H1 (cell line): ENCODE measurements at regions not wholly inside any gene's neighbourhood (a gene's known extent, or its start where the extent isn't known, plus 50 kb on each side); places are given as distances from the start of the nearest gene placed in this dataset.

Experiments used
- CTCF ChIA-PET: fragments of 300-600 bp; sonication (Branson Sonifier 250); formaldehyde crosslinking; loops from one replicate; lab custom pipeline; 2021; ENCODE audit not compliant: partially characterized antibody; lab: Charles Lee
- POLR2A ChIA-PET: fragments of 300-600 bp; sonication (Branson Sonifier 250); formaldehyde crosslinking; loops from one replicate; lab custom pipeline; 2021; ENCODE audit warnings: inconsistent platforms; ENCODE audit not compliant: partially characterized antibody; lab: Charles Lee
- DNase-seq, 2 experiments: peaks; one replicate each; pipeline versions ENCODE4 v3.0.0 to v3.0.0-alpha.2; 2010 to 2022; ENCODE audit warnings: low spot score in 2 of 2, low read depth in 1 of 2, mixed read lengths in 1 of 2
- FAIRE-seq: peaks from 2 replicates; lab custom pipeline; 2011; peaks lifted over from hg19 to GRCh38; lab: Jason Lieb, UNC
- H2AFZ ChIP-seq: 2 replicates; pipeline ENCODE4 v1.8.1; 2012; ENCODE audit warnings: low read length, inconsistent platforms
- H2AK5ac ChIP-seq: 2 replicates; pipeline ENCODE4 v1.6.1; 2013; ENCODE audit warnings: low read depth, low read length
- H2BK120ac ChIP-seq: replicated peaks from 2 replicates; pipeline ENCODE3; 2013; ENCODE audit warnings: low read depth, low read length, inconsistent platforms
- H2BK12ac ChIP-seq: 2 replicates; pipeline ENCODE4 v1.6.1; 2013; ENCODE audit warnings: low read depth, low read length
- H2BK15ac ChIP-seq: 2 replicates; pipeline ENCODE4 v1.6.1; 2013; ENCODE audit warnings: low read length
- H2BK20ac ChIP-seq: 2 replicates; pipeline ENCODE4 v1.6.1; 2013; ENCODE audit warnings: low read length
- H2BK5ac ChIP-seq: 2 replicates; pipeline ENCODE4 v1.6.1; 2013; ENCODE audit warnings: low read depth, low read length
- H3K14ac ChIP-seq: 2 replicates; pipeline ENCODE4 v1.6.1; 2013; ENCODE audit warnings: inconsistent platforms; ENCODE audit not compliant: insufficient read length
- H3K18ac ChIP-seq: 2 replicates; pipeline ENCODE4 v1.6.1; 2013; ENCODE audit warnings: low read length; ENCODE audit errors: extremely low read depth
- H3K23ac ChIP-seq: 2 replicates; pipeline ENCODE4 v1.6.1; 2013; ENCODE audit warnings: inconsistent platforms; ENCODE audit not compliant: insufficient read length
- H3K23me2 ChIP-seq: 2 replicates; pipeline ENCODE4 v1.6.1; 2013; ENCODE audit warnings: low read depth, low read length
- H3K27ac ChIP-seq: 2 replicates; pipeline ENCODE4 v1.6.1; 2011; ENCODE audit warnings: low read depth, low read length, inconsistent platforms
- H3K27me3 ChIP-seq, 4 experiments: replicated peaks in 1 of 4; 1 replicate in 1 of 4; 2 replicates in 3 of 4; pipeline versions ENCODE4 v1.6.1 to v1.8.1; 2011 to 2013; ENCODE audit warnings: low read length in 3 of 4, mild to moderate bottlenecking in 3 of 4, inconsistent platforms in 2 of 4, mixed read lengths in 2 of 4, moderate library complexity in 1 of 4; ENCODE audit not compliant: control insufficient read depth in 3 of 4, insufficient read depth in 3 of 4; ENCODE audit errors: extremely low read depth in 1 of 4
- H3K36me3 ChIP-seq, 4 experiments: 2 replicates each; pipeline versions ENCODE4 v1.6.1 to v1.8.1; 2011 to 2013; ENCODE audit warnings: mild to moderate bottlenecking in 4 of 4, low read length in 3 of 4, moderate library complexity in 2 of 4, control low read depth in 1 of 4, inconsistent platforms in 1 of 4; ENCODE audit not compliant: insufficient read depth in 4 of 4, control insufficient read depth in 2 of 4
- H3K4ac ChIP-seq: replicated peaks from 2 replicates; pipeline ENCODE3; 2013; ENCODE audit warnings: low read length, low read depth, mixed read lengths, inconsistent platforms; ENCODE audit not compliant: insufficient read length
- H3K4me1 ChIP-seq, 4 experiments: replicated peaks in 1 of 4; 1 replicate in 1 of 4; 2 replicates in 3 of 4; pipeline versions ENCODE4 v1.6.1 to v1.8.1; 2011 to 2013; ENCODE audit warnings: low read length in 3 of 4, inconsistent platforms in 2 of 4, mixed read lengths in 1 of 4; ENCODE audit not compliant: insufficient read depth in 4 of 4, control insufficient read depth in 3 of 4
- H3K4me2 ChIP-seq, 2 experiments: 2 replicates each; pipeline versions ENCODE4 v1.6.1 to v1.8.1; 2011 to 2013; ENCODE audit warnings: low read depth in 2 of 2, low read length in 2 of 2, control low read depth in 1 of 2, inconsistent platforms in 1 of 2, mild to moderate bottlenecking in 1 of 2; ENCODE audit not compliant: insufficient read depth in 1 of 2
- H3K4me3 ChIP-seq, 4 experiments: fragments of 200-600, 300-600 bp in 1 of 4; sonication (generic), shearing (Covaris generic), sonication (Bioruptor Twin) in 1 of 4; 2 replicates each; pipeline versions ENCODE4 v1.5.1 to v1.8.1; 2011 to 2016; ENCODE audit warnings: low read length in 4 of 4, low read depth in 3 of 4, control low read depth in 2 of 4, inconsistent platforms in 2 of 4, mild to moderate bottlenecking in 2 of 4, mixed read lengths in 1 of 4, moderate library complexity in 1 of 4; ENCODE audit not compliant: insufficient read depth in 2 of 4; ENCODE audit errors: extremely low read depth in 1 of 4
- H3K56ac ChIP-seq: replicated peaks from 2 replicates; pipeline ENCODE3; 2013; ENCODE audit warnings: low read depth, mild to moderate bottlenecking, mixed read lengths, low read length, inconsistent platforms; ENCODE audit not compliant: insufficient read length
- H3K79me1 ChIP-seq: 2 replicates; pipeline ENCODE4 v1.6.1; 2013; ENCODE audit warnings: low read depth, low read length, control low read depth
- H3K79me2 ChIP-seq, 2 experiments: 2 replicates each; pipeline versions ENCODE4 v1.6.1 to v1.8.1; 2012 to 2013; ENCODE audit warnings: low read length in 2 of 2, mild to moderate bottlenecking in 2 of 2, inconsistent platforms in 1 of 2; ENCODE audit not compliant: insufficient read depth in 2 of 2, control insufficient read depth in 1 of 2
- H3K9ac ChIP-seq, 4 experiments: replicated peaks in 1 of 4; 1 replicate in 1 of 4; 2 replicates in 3 of 4; pipeline versions ENCODE4 v1.6.1 to v1.8.1; 2011 to 2013; ENCODE audit warnings: low read depth in 3 of 4, low read length in 3 of 4, control low read depth in 2 of 4, mild to moderate bottlenecking in 2 of 4, moderate library complexity in 2 of 4, inconsistent platforms in 1 of 4; ENCODE audit errors: extremely low read depth in 1 of 4
- H3K9me3 ChIP-seq, 2 experiments: 2 replicates each; pipeline versions ENCODE4 v1.6.1 to v1.8.1; 2012 to 2013; ENCODE audit warnings: mild to moderate bottlenecking in 2 of 2, moderate library complexity in 2 of 2, control low read depth in 1 of 2, inconsistent platforms in 1 of 2, low read depth in 1 of 2, low read length in 1 of 2, mixed read lengths in 1 of 2; ENCODE audit not compliant: insufficient read depth in 2 of 2
- H4K20me1 ChIP-seq, 2 experiments: replicated peaks in 1 of 2; 2 replicates each; pipeline versions ENCODE3 to v1.8.1; 2011 to 2013; ENCODE audit warnings: inconsistent platforms in 2 of 2, low read length in 2 of 2, mild to moderate bottlenecking in 1 of 2; ENCODE audit not compliant: insufficient read depth in 2 of 2, control insufficient read depth in 1 of 2
- H4K5ac ChIP-seq: 2 replicates; pipeline ENCODE4 v1.6.1; 2013; ENCODE audit warnings: low read length, low read depth, mixed read lengths, inconsistent platforms; ENCODE audit not compliant: insufficient read length
- H4K8ac ChIP-seq: 2 replicates; pipeline ENCODE4 v1.8.0; 2013; ENCODE audit warnings: mild to moderate bottlenecking, moderate library complexity, low read length, inconsistent platforms; ENCODE audit not compliant: insufficient read depth; ENCODE audit errors: extremely low read depth
- H4K91ac ChIP-seq: replicated peaks from 2 replicates; pipeline ENCODE3; 2013; ENCODE audit warnings: low read length, mixed read lengths, inconsistent platforms; ENCODE audit not compliant: insufficient read length
- ATF2 ChIP-seq: IDR thresholded peaks from 2 replicates; pipeline ENCODE4 v1.6.1; 2012; ENCODE audit warnings: low read length, inconsistent platforms
- BACH1 ChIP-seq: IDR thresholded peaks from 2 replicates; pipeline ENCODE4 v1.6.1; 2012; ENCODE audit warnings: low read length, improper control_type of control experiment
- CTBP2 ChIP-seq: IDR thresholded peaks from 2 replicates; pipeline ENCODE4 v1.7.0; 2011; ENCODE audit warnings: borderline replicate concordance, mild to moderate bottlenecking, moderate library complexity, mixed read lengths, low read length; ENCODE audit not compliant: insufficient read depth, insufficient read length
- NANOG ChIP-seq: IDR thresholded peaks from 2 replicates; pipeline ENCODE4 v1.6.1; 2011; ENCODE audit warnings: low read length, low read depth, mild to moderate bottlenecking, inconsistent platforms; ENCODE audit not compliant: insufficient read depth, poor library complexity, severe bottlenecking
- POU5F1 ChIP-seq: IDR thresholded peaks from 2 replicates; pipeline ENCODE4 v1.6.1; 2011; ENCODE audit warnings: low read depth, mild to moderate bottlenecking, low read length, moderate library complexity
- RNF2 ChIP-seq: fragments of 200-900, 300-1000 bp; sonication (generic); IDR thresholded peaks from 2 replicates; pipeline ENCODE4 v1.7.1; 2016; ENCODE audit warnings: borderline replicate concordance, low read depth, mild to moderate bottlenecking, antibody characterized with exemption, low read length; ENCODE audit not compliant: poor library complexity, severe bottlenecking; ENCODE audit errors: missing control alignments
- RXRA ChIP-seq: IDR thresholded peaks from 2 replicates; pipeline ENCODE4 v1.6.1; 2011; ENCODE audit warnings: low read depth, mild to moderate bottlenecking, low read length, moderate library complexity; ENCODE audit not compliant: insufficient read depth
- SIRT6 ChIP-seq: IDR thresholded peaks from one replicate; pipeline ENCODE4 v1.7.1; 2012; ENCODE audit warnings: low read length, inconsistent platforms
- SP4 ChIP-seq: IDR thresholded peaks from 2 replicates; pipeline ENCODE4 v1.6.1; 2012; ENCODE audit warnings: low read length, inconsistent platforms
- USF2 ChIP-seq: IDR thresholded peaks from 2 replicates; pipeline ENCODE4 v1.6.1; 2011; ENCODE audit warnings: low read length, improper control_type of control experiment
- WGBS, 2 experiments: shearing (Covaris generic) in 1 of 2; methylation state at CpG; one replicate each; pipeline versions ENCODE4 v1.1.6 to v1.1.7; 2013 to 2015; ENCODE audit warnings: low lambda C conversion rate in 2 of 2, mixed read lengths in 2 of 2, inconsistent platforms in 1 of 2, low coverage in 1 of 2, missing lambda C conversion rate in 1 of 2; ENCODE audit not compliant: insufficient replicate concordance in 2 of 2, insufficient coverage in 1 of 2, insufficient read length in 1 of 2; ENCODE audit errors: extremely low coverage in 1 of 2, missing lambda C conversion rate in 1 of 2; 5-methylcytosine and 5-hydroxymethylcytosine counted together

GRCh38 chr5:4911646-4912403 is 228.3 kb upstream of the ADAMTS16 start:
- no peak overlapping the region for H4K8ac ChIP-seq
- 86% methylated on average over 6 of the region's 6 CpGs; no CpG with 5 or more reads in 1 of the 2 experiments for WGBS, 2 experiments
- no peak overlapping the region for H2BK5ac ChIP-seq
- H3K4ac ChIP-seq: no peak overlapping the region
- H3K27ac ChIP-seq: no peak overlapping the region
- no peak overlapping the region for H2AFZ ChIP-seq
- no peak overlapping the region for H4K91ac ChIP-seq
- H3K4me3 ChIP-seq: no peak overlapping the region
- H3K56ac ChIP-seq: no peak overlapping the region
- no peak overlapping the region for H3K18ac ChIP-seq
- no peaks in the 10 kb centered on the region for H3K79me2 ChIP-seq
- H3K23me2 ChIP-seq: no peaks in the 10 kb centered on the region
- no peak overlapping the region for H3K9ac ChIP-seq
- no peaks in the 10 kb centered on the region for H4K20me1 ChIP-seq
- no peak overlapping the region for H2BK15ac ChIP-seq
- H2BK120ac ChIP-seq: no peak overlapping the region
- H3K36me3 ChIP-seq: no peaks in the 10 kb centered on the region
- no peaks in the 10 kb centered on the region for H3K79me1 ChIP-seq
- no peak overlapping the region for H3K14ac ChIP-seq
- POLR2A ChIA-PET: no interaction called here
- H4K5ac ChIP-seq: no peak overlapping the region
- H3K4me2 ChIP-seq: no peak overlapping the region
- H2AK5ac ChIP-seq: no peak overlapping the region
- H3K4me1 ChIP-seq: peaks cover 0 to 3% (median 1%) of the 10 kb centered on the region in 4 experiments; a peak in 2 of 7 replicates
- no peak overlapping the region for H2BK12ac ChIP-seq
- H3K27me3 ChIP-seq: no peaks in the 10 kb centered on the region
- H3K23ac ChIP-seq: no peak overlapping the region
- no peak for FAIRE-seq
- CTCF ChIA-PET: interaction anchor here (0.7 to 1.1 kb wide), 3 partner anchors 11 to 44 kb away, joined by 3 read pairs; no protein-coding TSS in a partner anchor
- H2BK20ac ChIP-seq: no peak overlapping the region
- no peaks in the 10 kb centered on the region for H3K9me3 ChIP-seq
- no peak for DNase-seq
- no peak for TF ChIP-seq USF2
- TF ChIP-seq CTBP2: no peak
- TF ChIP-seq NANOG: no peak
- no peak for TF ChIP-seq RNF2
- TF ChIP-seq SIRT6: no peak
- no peak for TF ChIP-seq SP4
- TF ChIP-seq BACH1: no peak
- TF ChIP-seq POU5F1: no peak
- no peak for TF ChIP-seq ATF2
- no peak for TF ChIP-seq RXRA
